AML-193 (cell line): ENCODE measurements at regions not wholly inside any gene's neighbourhood (a gene's known extent, or its start where the extent isn't known, plus 50 kb on each side); places are given as distances from the start of the nearest gene placed in this dataset.
"Not testable (repeated sequence)": the region's sequence is repeated elsewhere in the genome, so short reads cannot be mapped to it uniquely, and the experiment has no call there.

Source experiments
- DNase-seq, 2 experiments: peaks; one replicate each; lab custom pipeline; 2025; lab: John Stamatoyannopoulos, UW

DNA sequence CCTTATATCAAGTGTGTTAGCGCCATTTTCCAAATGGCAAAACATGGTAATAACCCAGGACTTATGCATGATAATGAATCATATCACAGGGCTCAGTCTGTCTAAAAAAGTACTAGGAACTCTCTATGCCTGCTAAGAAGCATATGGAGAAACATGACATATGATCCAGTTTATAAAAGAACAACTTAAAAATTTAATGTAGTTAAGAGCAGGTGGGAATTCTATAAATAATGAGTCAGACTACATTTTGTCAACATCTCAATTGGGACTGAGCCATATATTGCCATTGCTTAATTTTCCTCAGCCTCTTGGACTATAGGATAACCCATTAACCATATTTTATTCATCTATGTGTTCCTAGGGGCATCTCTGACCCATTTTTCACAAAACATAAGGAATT lies 360.4 kb upstream of the AGA start:
- DNase-seq, result no peak

DNA sequence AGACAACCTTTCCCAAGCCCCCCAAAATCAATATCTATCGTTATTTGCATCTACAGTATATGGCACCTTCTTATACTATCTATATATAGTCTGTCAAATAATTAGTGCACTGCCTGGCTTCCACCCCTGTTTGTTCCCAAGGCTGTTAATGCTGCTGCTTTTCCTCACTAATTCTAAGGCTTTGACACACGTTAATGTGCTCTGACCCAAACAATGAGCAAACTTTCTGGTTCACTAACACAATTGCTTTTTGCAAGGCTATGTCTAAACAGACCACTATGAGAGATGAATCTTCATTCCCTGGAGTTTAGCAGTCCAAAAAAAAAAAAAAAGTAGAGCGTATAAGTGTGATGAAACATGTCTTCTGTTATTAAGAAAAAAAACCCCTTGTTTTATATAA lies 360.9 kb upstream of the AGA start:
- no peak for DNase-seq

DNA sequence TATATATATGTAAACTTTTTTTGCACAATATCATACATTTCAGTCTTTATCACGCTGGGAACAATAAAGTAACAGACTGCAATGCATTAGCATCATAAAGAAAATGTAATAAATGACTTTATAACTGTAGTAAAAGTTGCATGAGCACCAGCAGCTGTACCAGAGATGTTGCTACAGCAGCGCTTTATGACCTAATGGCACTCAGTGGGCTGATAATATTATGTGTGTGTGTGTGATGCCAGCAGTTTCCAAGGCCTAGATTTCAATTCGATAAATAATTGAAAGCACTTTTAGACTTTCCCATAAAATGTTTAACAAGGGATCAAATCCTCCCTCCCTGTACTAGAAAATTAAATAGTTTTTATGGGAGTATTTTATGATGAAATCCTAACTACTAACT lies 367.6 kb upstream of the AGA start:
- DNase-seq, result no peak

DNA sequence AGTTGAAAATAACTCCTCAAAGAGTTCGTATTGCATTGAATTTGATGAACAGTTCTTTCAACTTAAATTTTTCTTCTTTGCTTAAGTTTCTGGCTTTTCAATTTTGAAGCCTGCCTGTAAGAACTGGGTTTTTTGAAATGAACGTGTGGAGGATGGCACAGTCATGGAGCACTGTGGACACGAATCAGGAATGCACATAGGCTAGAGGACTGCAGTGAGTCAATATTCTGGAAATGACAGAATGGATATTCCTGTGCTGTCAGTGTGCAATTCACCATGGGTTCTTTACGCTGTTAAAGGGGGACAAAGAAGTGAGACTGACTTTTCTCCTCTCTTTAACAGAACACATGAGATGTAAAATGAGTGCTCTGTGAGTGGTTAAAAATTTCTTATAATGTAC lies 368.0 kb upstream of the AGA start:
- no peak for DNase-seq

DNA sequence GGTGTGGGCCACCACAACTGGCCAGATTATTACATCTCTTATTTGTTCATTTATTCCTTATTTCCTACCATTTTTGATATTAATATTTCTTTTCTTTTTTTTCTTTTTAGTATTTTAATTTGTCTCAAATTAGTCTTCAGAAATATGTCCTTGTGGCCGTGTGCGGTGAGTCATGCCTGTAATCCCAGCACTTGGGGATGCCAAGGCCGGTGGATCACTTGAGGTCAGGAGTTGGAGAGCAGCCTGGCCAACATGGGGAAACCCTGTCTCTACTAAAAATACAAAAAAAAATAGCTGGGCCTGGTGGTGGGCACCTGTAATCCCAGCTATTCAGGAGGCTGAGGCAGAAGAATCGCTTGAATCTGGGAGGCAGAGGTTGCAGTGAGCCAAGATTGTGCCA lies 376.2 kb upstream of the AGA start:
- DNase-seq, result not testable (repeated sequence)

DNA sequence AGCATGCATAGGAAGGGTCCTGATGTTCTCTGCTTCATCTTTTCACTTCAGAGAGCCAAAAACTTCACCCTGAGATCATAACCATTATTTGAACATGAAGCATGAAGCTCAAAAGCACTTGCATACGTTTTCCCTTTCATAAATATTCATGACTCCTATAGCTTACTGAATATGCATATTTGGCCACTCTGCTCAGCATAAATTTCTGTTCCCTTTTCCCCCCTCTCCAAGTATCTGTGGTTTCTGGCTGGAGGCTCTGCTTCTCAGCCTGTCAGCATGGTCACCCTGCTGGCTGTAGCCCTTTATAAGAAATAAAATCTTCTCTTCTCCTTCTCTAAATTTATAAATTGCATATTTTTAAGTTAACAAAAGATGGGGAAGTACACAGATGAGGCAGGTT lies 384.7 kb upstream of the AGA start:
- DNase-seq, result no peak

DNA sequence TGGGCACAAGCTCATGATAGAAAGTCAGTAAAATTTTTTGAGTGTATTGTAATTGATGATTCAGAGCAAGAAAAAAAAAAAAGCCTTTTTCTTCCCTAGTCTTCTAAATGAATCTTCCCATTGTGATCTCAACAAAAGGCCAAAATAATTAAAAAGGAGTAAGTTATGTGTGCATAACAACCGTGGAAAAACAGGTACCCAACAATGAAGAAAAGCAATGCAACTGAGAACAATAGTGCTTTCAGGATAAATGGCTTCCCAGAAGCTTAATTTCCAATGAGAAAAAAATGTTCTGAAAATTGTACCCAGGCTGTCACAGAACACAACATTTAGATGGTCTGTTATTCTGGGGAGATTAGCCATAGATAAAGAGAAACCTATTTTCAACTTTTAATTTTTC lies 399.0 kb upstream of the AGA start:
- no peak for DNase-seq

DNA sequence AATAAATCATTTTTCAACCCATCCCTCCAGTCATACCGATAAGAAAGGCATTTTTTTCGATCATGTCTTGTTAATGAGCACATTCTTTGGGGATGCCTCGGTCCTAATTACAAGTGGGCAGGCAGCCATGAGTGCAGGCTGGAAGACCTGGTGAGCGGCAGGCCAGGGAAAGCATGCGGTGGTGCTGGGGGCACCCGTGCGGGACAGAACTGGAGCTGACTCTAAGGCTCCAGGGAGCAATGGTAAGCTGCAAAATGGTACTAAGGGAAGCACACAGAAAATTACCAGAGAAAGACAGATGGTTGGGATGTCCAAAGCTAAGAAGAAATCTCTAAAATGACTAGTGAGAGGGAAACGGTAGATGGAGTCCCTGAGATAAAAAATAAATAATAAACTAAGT lies 411.0 kb upstream of the AGA start:
- no peak for DNase-seq

DNA sequence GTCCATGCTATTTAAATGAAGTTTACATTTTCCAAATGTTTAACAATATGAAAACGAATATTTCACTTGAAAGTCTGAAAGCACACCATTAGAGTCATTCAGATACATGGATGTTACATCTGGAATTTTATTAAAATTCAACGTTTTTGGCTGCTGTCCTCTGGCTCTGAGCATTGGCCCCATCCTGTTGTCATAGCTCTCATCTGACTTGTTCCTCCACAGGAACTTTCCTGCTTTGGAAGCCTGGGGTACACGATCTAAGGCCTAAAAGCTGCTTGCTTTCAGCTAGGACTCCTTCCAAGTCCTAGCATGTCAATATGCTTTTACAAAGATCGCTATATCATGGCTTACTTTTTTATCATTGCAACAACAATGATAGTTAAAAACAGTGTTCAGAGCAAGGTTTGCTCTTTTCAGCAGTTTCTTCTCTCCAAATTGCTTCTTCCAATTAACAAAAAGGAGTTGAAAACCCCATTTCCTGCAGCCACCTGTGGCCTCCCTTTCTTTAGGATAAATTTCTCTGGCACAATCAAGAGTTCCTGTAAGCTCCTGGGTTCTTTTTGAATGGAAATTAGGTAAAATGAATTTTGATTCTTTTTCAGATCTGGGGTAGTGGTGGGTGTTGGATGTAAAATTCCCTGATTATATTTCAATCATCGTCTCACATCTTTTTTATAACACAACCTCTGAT lies 413.4 kb upstream of the AGA start:
- no peak for DNase-seq

DNA sequence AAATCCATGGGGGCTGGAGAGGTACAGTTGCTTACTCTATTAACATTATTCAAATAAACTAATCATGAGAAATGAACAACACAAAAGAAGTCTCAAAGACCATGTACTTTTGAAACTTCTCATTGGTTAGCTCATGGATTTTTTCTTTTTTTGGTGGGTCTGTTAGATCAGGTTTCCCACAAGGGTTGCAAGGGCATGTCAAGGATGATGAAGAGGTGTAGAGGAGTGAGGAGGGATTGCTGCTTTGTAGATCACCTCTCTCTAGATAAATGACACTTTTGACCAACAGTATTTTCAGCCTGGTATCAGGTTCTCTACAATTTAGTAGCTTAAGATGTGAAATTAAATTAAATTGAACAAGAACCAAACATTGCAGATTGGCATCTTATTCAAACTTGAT lies 417.9 kb upstream of the AGA start:
- no peak for DNase-seq

DNA sequence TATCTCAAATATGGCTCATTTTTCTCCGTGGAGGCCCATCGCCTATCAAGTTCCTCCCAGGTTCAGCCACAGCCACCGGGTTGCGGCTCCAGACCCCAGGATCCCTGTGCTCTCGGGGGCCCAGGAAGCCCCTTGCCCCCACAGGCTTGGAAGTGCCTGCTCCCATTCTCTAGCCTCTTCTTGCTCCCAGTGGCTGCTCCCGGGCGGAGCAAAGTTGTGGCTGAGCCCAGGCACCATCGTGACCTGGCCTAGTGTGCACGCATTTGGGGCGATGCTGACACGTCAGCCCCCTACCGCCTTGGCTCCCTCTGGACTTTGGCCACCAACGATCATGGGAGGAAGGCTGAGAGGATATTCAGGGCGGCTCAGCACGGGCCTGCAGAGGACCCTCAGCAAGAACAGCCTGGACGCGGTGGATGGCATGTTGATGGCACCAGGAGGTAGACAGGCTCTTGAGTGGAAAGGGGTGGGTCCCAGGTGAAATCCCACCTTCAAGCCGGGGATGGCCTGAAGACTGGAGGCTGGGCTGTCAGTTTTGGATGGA lies 419.4 kb upstream of the AGA start:
- DNase-seq, result no peak

DNA sequence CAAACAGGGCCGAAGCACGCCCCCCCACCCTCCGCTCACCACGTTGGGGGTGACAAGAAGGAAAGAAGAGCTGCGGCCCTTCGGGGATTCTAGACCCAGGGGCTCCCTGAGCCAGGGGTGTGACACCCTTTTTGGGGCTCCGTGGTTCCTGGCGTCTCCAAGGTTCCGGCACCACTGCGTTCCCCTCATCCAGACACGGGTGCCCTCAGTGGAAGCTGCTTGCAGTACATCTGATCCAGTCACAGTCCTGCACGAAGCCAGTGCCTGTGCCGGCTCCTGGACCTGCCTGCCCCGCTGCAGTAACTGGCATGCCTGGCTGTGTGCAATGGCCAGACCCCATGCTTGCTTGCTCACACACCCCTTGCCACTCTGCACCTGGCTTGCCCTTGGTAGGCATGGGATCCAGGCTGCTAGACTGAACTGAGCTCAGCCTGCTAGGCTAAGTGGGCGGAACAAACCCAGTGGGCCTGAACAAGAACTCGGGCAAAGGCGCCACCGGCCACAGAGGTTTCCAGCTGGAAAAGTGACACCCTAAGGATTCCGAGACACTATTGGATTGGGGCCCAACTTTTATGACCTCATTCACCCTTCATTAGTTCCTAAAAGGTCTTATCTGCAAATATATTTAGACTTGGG lies 420.4 kb upstream of the AGA start:
- DNase-seq, result no peak

DNA sequence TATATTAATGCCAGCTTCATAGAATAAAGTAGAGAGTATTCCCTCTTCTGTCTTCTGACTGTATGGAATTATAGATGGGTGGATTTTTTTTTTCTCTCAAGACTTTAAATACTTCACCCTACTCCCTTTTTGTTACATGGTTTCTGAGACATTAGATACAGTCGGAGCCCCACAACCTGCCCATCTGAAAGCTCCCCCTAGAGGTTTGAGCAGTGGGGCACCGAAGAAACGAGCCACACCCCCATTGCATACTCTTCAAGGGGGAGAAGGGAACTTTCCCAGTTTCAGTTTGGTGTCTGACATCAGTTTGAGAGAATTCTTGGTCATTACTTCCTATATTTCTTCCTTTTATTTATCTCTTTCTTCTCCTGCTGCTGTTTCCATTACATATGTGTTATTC lies 437.6 kb upstream of the AGA start:
- DNase-seq, result no peak

DNA sequence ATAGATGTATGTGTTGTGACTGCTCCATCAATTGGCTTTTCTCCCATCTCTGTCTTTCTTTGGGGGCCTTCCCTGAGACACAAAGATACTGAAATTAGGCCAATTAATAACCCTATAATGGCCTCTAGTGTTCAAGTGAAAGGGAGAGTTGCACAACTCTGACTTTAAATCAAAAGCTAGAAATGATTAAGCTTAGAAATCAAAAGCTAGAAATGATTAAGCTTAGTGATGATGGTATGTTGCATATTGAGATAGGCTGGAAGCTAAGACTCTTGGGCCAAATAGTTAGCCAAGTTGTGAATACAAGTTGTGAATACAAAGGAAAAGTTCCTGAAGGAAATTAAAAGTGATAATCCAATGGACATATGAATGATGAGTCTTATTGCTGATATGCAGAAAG lies 452.9 kb upstream of the AGA start:
- DNase-seq, result no peak

DNA sequence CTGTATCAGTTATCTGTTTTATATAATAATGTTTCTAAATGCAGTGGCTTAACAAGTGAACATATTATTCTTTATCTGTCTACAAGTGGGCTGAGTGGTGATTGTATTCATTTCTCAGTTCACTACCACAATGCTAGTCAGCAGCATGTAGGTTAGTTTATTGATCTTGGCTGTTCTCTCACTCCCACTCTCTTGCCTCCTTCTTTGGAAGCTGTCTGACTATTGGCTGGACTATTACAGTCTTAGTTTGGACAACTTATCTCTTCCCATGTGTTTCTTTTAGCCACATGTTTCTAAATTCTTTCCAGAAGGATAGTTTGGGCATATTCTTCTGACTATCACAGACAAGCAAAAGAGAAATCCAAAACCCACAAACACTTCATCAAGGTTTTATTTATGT lies 459.5 kb upstream of the AGA start:
- DNase-seq, result no peak

DNA sequence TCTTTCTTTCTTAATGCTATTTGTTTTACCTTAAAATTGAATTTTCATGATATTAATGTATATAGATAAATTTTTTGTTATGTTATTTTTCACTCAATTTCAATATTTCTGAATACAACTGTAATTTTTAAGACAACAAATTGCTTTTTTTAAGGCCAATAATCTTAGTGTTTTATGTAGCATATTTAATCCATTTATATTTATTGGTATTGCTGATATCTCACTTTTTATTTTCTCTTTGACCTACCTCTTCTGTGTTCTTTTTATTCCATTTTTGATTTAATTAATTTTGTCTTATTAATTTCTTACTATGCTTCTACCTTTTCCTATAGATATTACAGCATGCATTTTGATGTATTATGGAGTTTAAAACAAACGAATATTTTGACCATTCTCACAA lies 460.1 kb upstream of the AGA start:
- no peak for DNase-seq

DNA sequence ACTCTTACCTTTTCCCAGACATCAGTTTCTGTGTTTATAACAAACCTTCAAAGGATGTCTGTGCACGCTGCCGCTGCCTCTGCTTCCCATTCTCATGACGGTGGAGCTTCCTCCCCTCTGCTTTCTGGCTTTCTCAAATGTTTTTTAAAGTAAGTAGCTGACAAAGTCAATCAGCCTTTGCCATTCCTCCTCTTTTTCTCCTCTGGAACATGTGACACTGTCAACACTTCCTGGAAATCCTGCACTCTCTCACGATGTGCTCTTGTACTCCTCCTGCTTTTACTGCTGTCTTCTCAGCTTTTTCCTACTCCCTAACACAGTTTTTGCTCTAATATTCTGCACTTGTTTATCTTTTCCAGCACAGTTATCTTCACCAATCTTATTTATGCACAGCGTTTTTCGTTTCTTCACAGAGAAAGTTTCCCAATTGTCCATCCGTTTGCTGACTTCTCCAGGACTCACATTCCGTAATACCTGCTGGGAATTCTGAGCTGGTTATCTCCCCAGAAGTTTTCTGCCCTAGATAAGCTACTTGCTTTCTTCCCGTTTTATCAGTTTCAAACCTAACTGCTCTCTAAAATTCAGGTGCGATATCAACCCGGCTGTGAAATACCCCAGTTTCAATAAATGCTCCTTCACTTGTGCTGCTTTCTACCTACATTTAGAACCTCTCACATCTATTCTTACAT lies 465.6 kb upstream of the AGA start:
- no peak for DNase-seq

DNA sequence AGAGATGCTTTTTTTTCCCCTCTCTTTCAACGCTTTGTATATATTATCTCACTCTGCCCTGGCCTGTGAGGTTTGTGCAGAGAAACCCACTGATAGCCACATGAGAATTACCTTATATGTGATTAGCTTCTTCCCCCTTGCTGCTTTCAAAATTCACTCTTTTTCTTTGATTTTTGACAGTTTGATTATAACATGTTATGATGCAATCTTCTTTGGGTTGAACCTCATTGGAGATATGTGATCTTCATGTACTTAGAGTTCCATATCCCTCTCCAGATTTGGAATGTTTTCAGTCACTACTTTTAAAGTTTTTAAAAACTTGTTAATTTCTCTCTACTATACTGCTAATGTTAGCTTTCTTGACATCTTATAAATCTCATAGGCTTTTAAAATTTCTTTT lies 479.5 kb upstream of the AGA start:
- DNase-seq, result no peak

DNA sequence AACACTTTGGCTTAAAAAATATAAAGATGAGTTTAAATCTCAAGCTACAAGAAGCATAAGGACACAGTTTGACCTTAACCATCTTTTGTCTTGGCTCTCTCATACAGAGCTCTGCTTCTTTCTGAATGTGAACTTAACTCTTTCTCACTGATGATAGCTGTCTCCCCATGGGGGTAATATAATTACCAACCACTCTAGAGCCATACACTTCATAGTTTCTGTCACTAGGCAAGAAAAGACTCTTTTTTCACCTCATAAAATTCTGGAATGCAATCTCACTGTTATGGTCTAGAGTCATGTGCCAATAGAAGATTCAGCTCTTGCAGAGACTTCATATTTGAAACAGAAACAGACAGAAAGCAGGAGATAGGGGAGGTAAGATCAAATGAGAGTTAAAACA lies 481.7 kb upstream of the AGA start:
- no peak for DNase-seq

DNA sequence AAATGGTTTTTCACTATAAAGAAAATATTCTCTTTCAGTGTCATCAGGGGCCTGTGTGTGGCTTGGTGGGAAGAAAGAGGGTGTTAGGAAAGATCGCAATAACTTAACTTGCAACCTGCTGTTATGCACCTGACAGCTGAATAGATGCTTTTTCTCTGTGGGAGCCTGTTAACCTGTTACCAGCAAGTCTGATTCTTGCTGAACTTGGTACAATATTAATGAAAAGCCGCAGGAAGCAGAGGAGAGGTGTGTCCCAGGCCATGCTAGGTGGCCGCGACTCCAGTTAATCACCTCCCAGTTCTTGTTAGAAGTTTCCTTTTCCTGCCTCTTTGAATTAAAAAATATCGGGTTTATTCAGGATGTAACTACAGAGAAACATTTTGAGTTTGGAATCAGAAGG lies 494.8 kb upstream of the AGA start:
- no peak for DNase-seq

DNA sequence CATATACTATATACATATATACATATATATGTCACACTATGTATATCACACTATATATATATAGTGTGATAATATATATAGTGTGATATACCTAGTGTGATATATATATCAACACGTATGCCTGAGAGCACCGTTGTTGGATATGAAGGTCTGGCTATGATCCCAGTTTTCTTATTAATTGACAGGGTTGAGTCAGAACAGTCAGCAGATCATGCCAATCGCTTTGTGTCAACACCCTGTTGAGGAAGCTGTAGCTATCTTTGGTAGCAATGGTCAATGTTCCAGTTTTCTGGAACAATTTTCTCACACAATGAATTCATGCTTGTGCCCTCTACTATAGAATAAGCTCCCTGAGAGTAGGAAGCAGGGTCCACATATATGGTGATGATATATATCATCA lies 496.0 kb upstream of the AGA start:
- no peak for DNase-seq

DNA sequence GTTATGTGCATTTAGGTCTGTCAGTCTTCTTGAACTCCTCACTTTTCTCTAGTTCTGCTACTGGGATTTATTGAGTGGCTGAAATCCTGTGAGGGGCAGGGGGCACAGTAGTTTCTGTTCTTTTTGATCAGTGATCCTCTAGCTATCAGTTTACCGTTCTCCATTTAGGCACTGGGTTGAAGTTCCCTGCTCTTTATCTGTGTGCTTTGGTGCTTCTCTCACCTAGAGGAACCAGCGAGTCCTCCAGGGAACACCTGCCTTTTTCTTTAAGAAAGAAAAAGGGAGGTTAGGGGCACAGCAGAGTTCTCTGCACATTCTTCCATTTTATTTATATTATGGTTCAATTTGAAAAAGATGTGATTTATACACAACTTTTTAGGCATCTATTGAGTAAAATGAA lies 503.0 kb upstream of the AGA start:
- no peak for DNase-seq

DNA sequence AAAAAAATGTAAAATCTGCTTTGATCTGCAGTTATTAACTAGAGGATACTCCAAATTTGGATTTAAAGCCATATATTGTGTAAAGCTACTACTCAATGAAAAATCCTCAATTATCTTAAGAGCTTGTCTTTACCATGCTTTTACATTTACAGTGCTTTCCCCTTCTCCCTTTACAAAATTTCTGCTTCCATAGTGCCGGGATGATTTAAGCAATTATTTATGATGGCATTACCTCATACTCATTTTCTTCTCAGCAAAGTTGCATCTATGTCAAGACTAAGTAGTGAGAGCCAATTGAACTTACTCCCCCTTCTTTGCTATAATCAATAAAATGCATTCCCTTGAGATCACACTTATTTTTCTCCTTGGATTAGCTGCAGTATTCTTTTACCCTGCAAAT lies 505.4 kb upstream of the AGA start:
- no peak for DNase-seq
